ENCODE measurements at regions not wholly inside any gene's neighbourhood (a gene's known extent, or its start where the extent isn't known, plus 50 kb on each side); places are given as distances from the start of the nearest gene placed in this dataset.
"Not testable (repeated sequence)": the region's sequence is repeated elsewhere in the genome, so short reads cannot be mapped to it uniquely, and the experiment has no call there.

DNA sequence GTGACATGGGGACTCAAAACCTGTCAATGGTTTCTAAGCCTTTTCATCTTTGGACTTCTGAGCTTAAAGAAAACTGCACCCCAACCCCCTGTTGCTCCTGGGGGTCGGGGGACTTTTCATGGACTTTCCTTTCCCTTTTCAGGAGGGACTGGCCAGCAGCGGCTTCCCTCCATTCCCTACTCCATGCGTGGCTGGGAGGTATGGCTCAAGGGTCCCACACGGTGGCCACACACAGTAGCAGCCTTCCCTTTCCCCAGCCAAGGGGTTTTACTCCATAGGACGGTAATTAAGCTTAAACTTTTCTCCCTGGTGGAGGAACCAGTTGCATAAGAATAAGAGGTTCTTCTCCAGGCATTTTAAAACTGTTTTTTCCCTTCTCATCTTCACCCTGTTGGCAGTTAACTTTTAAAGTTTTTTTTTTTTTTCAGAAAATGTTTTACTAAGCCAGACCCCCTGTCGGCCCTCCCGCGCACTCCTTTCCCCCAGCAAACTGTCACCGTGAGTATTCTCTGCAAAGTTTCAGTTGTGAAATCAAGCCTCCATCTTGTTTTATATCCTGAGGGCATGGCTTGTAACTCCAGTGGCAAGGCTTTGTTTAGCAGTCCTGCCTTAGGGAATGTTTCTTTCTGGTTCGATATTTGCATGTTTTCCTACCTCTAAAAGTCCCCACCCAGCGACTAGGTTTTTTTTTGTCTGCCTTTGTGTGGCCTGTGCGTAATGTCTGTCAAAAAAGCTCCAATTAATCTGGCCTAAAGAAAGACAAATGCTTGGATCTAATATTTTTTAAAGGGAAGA lies 325.7 kb downstream of the TLL1 start:
- no peak overlapping the region for H3K27ac Mint-ChIP-seq
- H3K4me1 Mint-ChIP-seq (ENCODE audit: low read depth) = peaks cover 18% of the 10 kb centered on the region
- H3K9me3 Mint-ChIP-seq = peaks cover 4% of the 10 kb centered on the region; the same call in 1 of the 2 replicates
- no peak overlapping the region; the same call in 1 of the 2 replicates for H3K4me3 Mint-ChIP-seq
- DNase-seq = no peak
- no peaks in the 10 kb centered on the region for H3K36me3 Mint-ChIP-seq (ENCODE audit: low read depth)
- TF ChIP-seq CTCF (IDR thresholded peaks at IDR 0.05) = no peak
- peaks cover 2% of the 10 kb centered on the region for H3K27me3 Mint-ChIP-seq (ENCODE audit: insufficient read depth)

GRCh38 chr4:166202991-166203390 lies 330.0 kb downstream of the TLL1 start:
- H3K36me3 Mint-ChIP-seq (ENCODE audit: low read depth) = no peaks in the 10 kb centered on the region
- H3K4me3 Mint-ChIP-seq = no peak overlapping the region
- H3K9me3 Mint-ChIP-seq = peaks cover 4% of the 10 kb centered on the region; the same call in 1 of the 2 replicates
- no peak for TF ChIP-seq CTCF (IDR thresholded peaks at IDR 0.05)
- H3K4me1 Mint-ChIP-seq (ENCODE audit: low read depth) = no peaks in the 10 kb centered on the region
- no peak overlapping the region for H3K27ac Mint-ChIP-seq
- H3K27me3 Mint-ChIP-seq (ENCODE audit: insufficient read depth) = peaks cover 2% of the 10 kb centered on the region
- DNase-seq = no peak

DNA sequence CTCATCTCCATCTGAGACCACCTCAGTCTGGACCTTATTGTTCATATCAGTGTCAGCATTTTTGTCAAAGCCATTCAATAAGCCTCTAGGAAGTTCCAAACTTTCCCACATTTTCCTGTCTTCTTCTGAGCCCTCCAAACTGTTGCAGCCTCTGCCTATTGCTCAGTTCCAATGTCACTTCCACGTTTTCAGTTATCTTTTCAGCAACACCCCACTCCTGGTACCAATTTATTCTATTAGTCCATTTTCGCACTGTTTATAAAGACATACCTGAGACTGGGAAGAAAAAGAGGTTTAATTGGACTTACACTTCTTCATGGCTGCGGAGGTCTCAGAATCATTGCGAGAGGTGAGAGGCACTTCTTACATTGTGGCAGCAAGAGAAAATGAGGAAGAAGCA lies 339.3 kb downstream of the TLL1 start:
- H3K27ac Mint-ChIP-seq; DNase-seq; H3K4me1 Mint-ChIP-seq (ENCODE audit: low read depth); H3K27me3 Mint-ChIP-seq (ENCODE audit: insufficient read depth); H3K4me3 Mint-ChIP-seq: not testable (repeated sequence)
- peaks cover 31% of the 10 kb centered on the region for H3K9me3 Mint-ChIP-seq
- H3K36me3 Mint-ChIP-seq (ENCODE audit: low read depth) = peaks cover 26% of the 10 kb centered on the region

DNA sequence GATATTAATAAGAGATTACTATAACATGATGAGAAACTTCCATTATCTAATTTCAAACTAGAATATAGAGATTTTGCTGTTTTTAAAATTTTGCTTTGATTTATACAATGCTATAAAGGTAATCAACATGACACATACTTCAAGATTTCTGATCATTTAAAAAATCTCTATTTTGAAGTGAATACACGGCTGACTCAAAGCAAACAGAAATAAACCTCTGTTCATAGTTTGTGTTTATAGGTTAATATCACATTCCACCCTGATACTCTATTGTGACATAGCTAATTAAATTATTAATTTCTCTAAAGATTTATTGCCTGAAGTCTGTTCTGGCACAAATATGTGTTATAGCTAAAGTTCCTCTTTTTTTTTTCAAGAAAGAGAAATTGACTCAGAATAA lies 349.2 kb downstream of the TLL1 start:
- no peak overlapping the region for H3K4me3 Mint-ChIP-seq
- no peaks in the 10 kb centered on the region for H3K4me1 Mint-ChIP-seq (ENCODE audit: low read depth)
- no peak for TF ChIP-seq CTCF (IDR thresholded peaks at IDR 0.05)
- DNase-seq = no peak
- H3K27me3 Mint-ChIP-seq (ENCODE audit: insufficient read depth) = no peaks in the 10 kb centered on the region
- H3K9me3 Mint-ChIP-seq = no peaks in the 10 kb centered on the region
- no peak overlapping the region for H3K27ac Mint-ChIP-seq
- H3K36me3 Mint-ChIP-seq (ENCODE audit: low read depth) = no peaks in the 10 kb centered on the region

- Mint-ChIP-seq H3K36me3 (ENCODE audit: low read depth) (no peaks in the 10 kb centered on the region), H3K4me1 (ENCODE audit: low read depth) (no peaks in the 10 kb centered on the region), H3K27ac (no peak overlapping the region), H3K4me3 (no peak overlapping the region), H3K9me3 (no peaks in the 10 kb centered on the region), H3K27me3 (ENCODE audit: insufficient read depth) (no peaks in the 10 kb centered on the region)
- no peak for DNase-seq
- TF ChIP-seq CTCF (IDR thresholded peaks at IDR 0.05) = no peak
Observed at GRCh38 chr4:166228112-166228511, 355.1 kb downstream of the TLL1 start.

DNA sequence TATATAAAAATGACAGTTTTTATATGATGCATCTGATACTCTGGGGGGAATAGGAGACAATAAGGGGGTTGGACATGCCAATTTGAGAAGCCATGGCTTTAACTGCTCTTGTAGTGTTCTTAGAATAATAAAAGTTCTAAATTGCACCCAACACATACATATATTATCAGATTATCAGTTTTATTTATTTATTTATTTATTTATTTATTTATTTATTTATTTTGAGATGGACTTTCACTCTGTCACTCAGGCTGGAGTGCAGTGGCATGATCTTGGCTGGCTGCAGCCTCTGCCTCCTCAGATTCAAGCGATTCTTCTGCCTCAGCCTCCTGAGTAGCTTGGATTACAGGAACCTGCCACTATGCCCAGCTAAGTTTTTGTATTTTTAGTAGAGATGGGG lies 356.8 kb downstream of the TLL1 start:
- Mint-ChIP-seq H3K27ac (no peak overlapping the region), H3K27me3 (ENCODE audit: insufficient read depth) (no peaks in the 10 kb centered on the region; the same call in 1 of the 2 replicates), H3K36me3 (ENCODE audit: low read depth) (no peaks in the 10 kb centered on the region), H3K9me3 (no peaks in the 10 kb centered on the region), H3K4me1 (ENCODE audit: low read depth) (no peaks in the 10 kb centered on the region), H3K4me3 (no peak overlapping the region)
- TF ChIP-seq CTCF (IDR thresholded peaks at IDR 0.05) = no peak
- no peak for DNase-seq

Measured in HFFc6 (cell line).